HEK293T (cell line): ENCODE measurements at regions not wholly inside any gene's neighbourhood (a gene's known extent, or its start where the extent isn't known, plus 50 kb on each side); places are given as distances from the start of the nearest gene placed in this dataset.

Experiments
- CTCF ChIA-PET: fragments of 350-600 bp; formaldehyde crosslinking; extraction: SDS; loops from one replicate; lab custom pipeline; 2021; ENCODE audit warnings: antibody characterized with exemption, inconsistent platforms; lab: Yijun Ruan, JAX
- POLR2A ChIA-PET: fragments of 350-600 bp; formaldehyde crosslinking; extraction: SDS; loops from one replicate; lab custom pipeline; 2020; ENCODE audit warnings: antibody characterized with exemption, inconsistent platforms; lab: Yijun Ruan, JAX
- DNase-seq: peaks from one replicate; pipeline ENCODE4 v3.0.0; 2012; ENCODE audit warnings: mixed read lengths; ENCODE audit errors: extremely low spot score
- ARNT ChIP-seq: fragments of 450-650 bp; IDR thresholded peaks from 2 replicates; pipeline ENCODE4 v1.6.1; 2017; ENCODE audit warnings: mild to moderate bottlenecking
- BHLHE40 ChIP-seq: fragments of 450-650 bp; IDR thresholded peaks from 2 replicates; pipeline ENCODE4 v1.6.1; 2016; ENCODE audit warnings: mild to moderate bottlenecking, moderate library complexity, borderline replicate concordance
- CTBP1 ChIP-seq: fragments of 450-650 bp; IDR thresholded peaks from 2 replicates; pipeline ENCODE4 v1.6.1; 2016; ENCODE audit warnings: borderline replicate concordance
- ELF4 ChIP-seq: fragments of 450-650 bp; IDR thresholded peaks from 2 replicates; pipeline ENCODE4 v1.6.1; 2017; ENCODE audit warnings: antibody characterized with exemption
- FOXA1 ChIP-seq: fragments of 450-650 bp; IDR thresholded peaks from 2 replicates; pipeline ENCODE4 v1.6.1; 2016; ENCODE audit warnings: mild to moderate bottlenecking
- FOXK2 ChIP-seq: fragments of 450-650 bp; IDR thresholded peaks from 2 replicates; pipeline ENCODE4 v1.6.1; 2016; ENCODE audit warnings: mild to moderate bottlenecking
- FOXM1 ChIP-seq: fragments of 450-650 bp; IDR thresholded peaks from 2 replicates; pipeline ENCODE4 v1.6.1; 2017; ENCODE audit warnings: mild to moderate bottlenecking, borderline replicate concordance
- HDGF ChIP-seq: fragments of 450-650 bp; IDR thresholded peaks from 2 replicates; pipeline ENCODE4 v1.6.1; 2017; ENCODE audit warnings: antibody characterized with exemption, borderline replicate concordance
- L3MBTL2 ChIP-seq: fragments of 450-650 bp; conservative IDR thresholded peaks from 2 replicates; pipeline ENCODE4 v1.6.1; 2016; ENCODE audit warnings: mild to moderate bottlenecking
- LEF1 ChIP-seq: fragments of 450-650 bp; IDR thresholded peaks from 2 replicates; pipeline ENCODE4 v1.6.1; 2017; ENCODE audit warnings: mild to moderate bottlenecking, borderline replicate concordance
- NFRKB ChIP-seq: fragments of 450-650 bp; IDR thresholded peaks from 2 replicates; pipeline ENCODE4 v1.6.1; 2016; ENCODE audit warnings: mild to moderate bottlenecking, moderate library complexity
- SP1 ChIP-seq: fragments of 450-650 bp; IDR thresholded peaks from 2 replicates; pipeline ENCODE4 v1.6.1; 2017
- SUZ12 ChIP-seq: fragments of 450-650 bp; IDR thresholded peaks from 2 replicates; pipeline ENCODE4 v1.6.1; 2016; ENCODE audit warnings: mild to moderate bottlenecking
- TARDBP ChIP-seq: fragments of 450-650 bp; IDR thresholded peaks from 2 replicates; pipeline ENCODE4 v1.6.1; 2016
- ZNF384 ChIP-seq: fragments of 450-650 bp; IDR thresholded peaks from 2 replicates; pipeline ENCODE4 v1.6.1; 2016
- TF ChIP-seq, protein P1 (sequence below): fragments of 450-650 bp; IDR thresholded peaks from 2 replicates; pipeline ENCODE4 v1.6.1; 2016

DNA sequence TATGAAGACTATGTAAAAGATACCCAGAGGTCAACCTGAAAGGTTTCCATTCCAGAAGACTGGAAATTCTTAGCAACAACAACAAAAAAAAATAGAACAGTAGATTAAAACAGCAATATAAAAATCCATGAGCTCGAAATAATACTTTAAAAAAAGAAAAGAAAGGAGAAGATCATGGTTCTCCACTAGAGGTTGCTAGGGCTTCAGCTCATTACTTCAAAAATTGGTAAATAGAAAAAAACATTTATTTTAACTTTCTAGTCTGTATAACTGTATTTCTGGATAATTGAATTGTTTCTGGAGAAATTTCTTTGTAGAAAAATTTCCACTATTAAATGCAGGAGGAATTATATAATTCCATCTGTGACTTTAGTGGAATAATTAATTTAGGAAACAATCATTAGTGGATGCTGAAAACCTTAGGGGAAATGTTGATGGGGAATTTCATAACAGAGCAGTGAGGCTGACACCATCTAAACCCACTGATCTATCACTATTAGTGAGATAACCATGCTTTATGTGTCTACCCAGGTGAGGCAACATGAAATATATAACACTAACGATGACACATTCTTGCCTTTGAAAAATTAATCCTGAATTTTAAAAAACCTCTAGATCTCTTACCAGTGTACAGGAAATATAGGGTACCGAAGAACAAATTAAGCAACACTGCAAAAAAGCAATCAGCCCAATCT lies 62.5 kb upstream of the SNRK start:
- ChIA-PET CTCF (no interaction called here), POLR2A (no interaction called here)
- TF ChIP-seq FOXK2 (no peak), CTBP1 (no peak), TARDBP (no peak), ARNT (no peak), SP1 (no peak), SUZ12 (no peak), LEF1 (no peak), L3MBTL2 (no peak), ZNF384 (no peak), ELF4 (no peak), NFRKB (no peak), BHLHE40 (no peak), HDGF (no peak), FOXA1 (no peak), FOXM1 (no peak)
- TF ChIP-seq, protein P1, sequence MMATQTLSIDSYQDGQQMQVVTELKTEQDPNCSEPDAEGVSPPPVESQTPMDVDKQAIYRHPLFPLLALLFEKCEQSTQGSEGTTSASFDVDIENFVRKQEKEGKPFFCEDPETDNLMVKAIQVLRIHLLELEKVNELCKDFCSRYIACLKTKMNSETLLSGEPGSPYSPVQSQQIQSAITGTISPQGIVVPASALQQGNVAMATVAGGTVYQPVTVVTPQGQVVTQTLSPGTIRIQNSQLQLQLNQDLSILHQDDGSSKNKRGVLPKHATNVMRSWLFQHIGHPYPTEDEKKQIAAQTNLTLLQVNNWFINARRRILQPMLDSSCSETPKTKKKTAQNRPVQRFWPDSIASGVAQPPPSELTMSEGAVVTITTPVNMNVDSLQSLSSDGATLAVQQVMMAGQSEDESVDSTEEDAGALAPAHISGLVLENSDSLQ = no peak
- no peak for DNase-seq

DNA sequence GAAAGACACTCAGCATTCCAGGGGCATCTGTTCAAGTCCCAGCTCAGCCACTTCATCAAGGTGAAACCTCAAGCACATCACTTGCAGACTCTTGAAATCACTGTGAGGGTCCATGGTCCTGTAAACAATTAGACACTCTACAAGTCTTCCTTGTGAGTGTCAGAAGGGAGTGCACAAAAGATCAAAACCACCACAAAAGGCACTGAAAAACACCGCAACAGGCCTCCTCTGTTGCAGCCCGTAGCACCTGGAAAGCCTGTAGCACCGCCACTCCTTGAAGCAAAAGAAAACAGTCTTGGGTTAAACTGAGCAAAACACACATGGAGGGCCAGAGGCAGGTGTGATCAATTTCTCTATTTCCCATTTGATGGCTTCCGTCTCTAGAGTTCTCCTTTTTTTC lies 63.8 kb upstream of the SNRK start:
- ChIA-PET POLR2A (no interaction called here), CTCF (no interaction called here)
- TF ChIP-seq TARDBP (no peak), LEF1 (no peak), ARNT (no peak), SP1 (no peak), L3MBTL2 (no peak), FOXA1 (no peak), FOXM1 (no peak), ELF4 (no peak), SUZ12 (no peak), ZNF384 (no peak), HDGF (no peak), NFRKB (no peak), BHLHE40 (no peak), CTBP1 (no peak)
- TF ChIP-seq, protein P1 = no peak
- no peak for DNase-seq

DNA sequence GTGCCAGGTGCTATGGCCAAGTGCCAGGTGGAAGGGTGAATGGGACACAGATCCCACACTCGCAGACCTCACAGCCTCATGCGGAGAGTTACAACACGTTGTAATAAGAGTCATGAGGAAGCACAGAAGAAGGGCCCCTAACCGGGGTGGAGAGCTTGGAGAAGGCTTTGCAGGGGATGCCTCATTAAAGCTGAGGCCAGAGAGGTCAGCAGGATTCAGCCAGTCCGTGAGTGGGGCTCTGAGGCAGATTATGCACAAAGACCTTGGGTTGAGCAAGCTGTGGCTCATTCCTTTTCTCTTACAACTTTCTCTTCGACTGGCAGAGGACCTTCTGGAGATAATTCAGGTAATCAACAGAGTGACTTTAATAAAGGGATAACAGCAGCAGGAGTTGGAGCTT lies 65.3 kb upstream of the SNRK start:
- TF ChIP-seq FOXK2 = no peak
- TF ChIP-seq SUZ12 = no peak
- TF ChIP-seq ARNT = no peak
- no peak for TF ChIP-seq FOXM1
- TF ChIP-seq, protein P1 = no peak
- TF ChIP-seq CTBP1 = no peak
- no peak for TF ChIP-seq BHLHE40
- no peak for TF ChIP-seq FOXA1
- no peak for TF ChIP-seq HDGF
- no peak for TF ChIP-seq TARDBP
- DNase-seq = no peak
- POLR2A ChIA-PET = no interaction called here
- CTCF ChIA-PET = no interaction called here

DNA sequence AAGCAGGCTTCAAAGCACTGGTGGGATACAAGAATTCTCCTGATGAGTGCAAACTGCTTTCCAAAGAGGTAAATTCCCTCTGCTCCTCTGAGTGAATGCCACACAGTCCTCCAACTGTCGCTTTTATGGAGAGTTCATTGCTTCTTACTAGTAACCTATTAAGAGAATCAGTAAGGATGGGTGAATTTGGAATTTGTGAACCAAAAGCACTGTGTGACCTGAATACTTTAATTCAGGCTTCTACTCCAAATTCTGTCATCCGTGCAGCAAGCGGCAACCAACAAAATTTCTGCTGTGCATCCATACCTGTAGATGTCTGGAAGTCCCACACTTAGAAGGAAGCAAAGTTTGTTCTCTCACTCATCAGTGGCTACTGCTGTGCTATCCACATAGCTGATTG lies 66.7 kb upstream of the SNRK start:
- CTCF ChIA-PET = no interaction called here
- no peak for TF ChIP-seq ZNF384
- no peak for TF ChIP-seq TARDBP
- TF ChIP-seq SUZ12 = no peak
- TF ChIP-seq CTBP1 = no peak
- no peak for TF ChIP-seq SP1
- TF ChIP-seq BHLHE40 = no peak
- no peak for TF ChIP-seq ARNT
- no peak for TF ChIP-seq FOXK2
- TF ChIP-seq ELF4 = no peak
- TF ChIP-seq HDGF = no peak
- TF ChIP-seq NFRKB = no peak
- TF ChIP-seq, protein P1 = no peak
- TF ChIP-seq FOXM1 = no peak
- no peak for TF ChIP-seq LEF1
- TF ChIP-seq L3MBTL2 = no peak
- no peak for TF ChIP-seq FOXA1
- POLR2A ChIA-PET = no interaction called here

DNA sequence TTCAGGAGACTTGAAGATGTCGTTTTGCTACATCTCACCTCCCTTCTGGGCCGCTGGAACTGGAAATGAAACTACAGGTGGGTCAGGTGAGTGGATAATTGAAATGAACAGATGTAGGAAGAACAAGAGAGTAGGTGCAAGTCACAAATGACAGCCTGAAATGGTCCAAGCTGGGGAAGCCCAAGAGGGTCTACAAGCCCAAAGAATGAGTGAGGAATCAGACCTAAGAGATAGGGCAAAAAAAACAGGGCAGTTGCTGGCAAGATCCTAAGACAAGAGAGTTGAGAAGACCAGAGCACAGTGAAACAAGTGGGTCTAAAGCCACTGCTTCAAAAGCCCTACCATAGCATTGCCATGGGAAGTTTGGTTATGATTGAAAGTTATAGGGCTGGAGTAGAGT lies 67.4 kb upstream of the SNRK start:
- ChIA-PET POLR2A (no interaction called here), CTCF (no interaction called here)

More for the DNA sequence above, 66.7 kb upstream of the SNRK start:
- no peak for DNase-seq

More for the DNA sequence above, 67.4 kb upstream of the SNRK start:
- DNase-seq = no peak
- TF ChIP-seq ARNT = no peak
- no peak for TF ChIP-seq SUZ12
- TF ChIP-seq FOXA1 = no peak
- no peak for TF ChIP-seq LEF1
- no peak for TF ChIP-seq NFRKB
- TF ChIP-seq BHLHE40 = no peak
- TF ChIP-seq CTBP1 = no peak
- TF ChIP-seq FOXM1 = no peak
- no peak for TF ChIP-seq SP1
- TF ChIP-seq HDGF = no peak
- no peak for TF ChIP-seq FOXK2
- no peak for TF ChIP-seq ZNF384
- TF ChIP-seq, protein P1 = no peak
- no peak for TF ChIP-seq ELF4
- no peak for TF ChIP-seq TARDBP
- no peak for TF ChIP-seq L3MBTL2
